ENCODE measurements at regions not wholly inside any gene's neighbourhood (a gene's known extent, or its start where the extent isn't known, plus 50 kb on each side); places are given as distances from the start of the nearest gene placed in this dataset.
A peak's percentile ranks its signal among the peaks of the same experiment; 100 is the strongest.

DNA sequence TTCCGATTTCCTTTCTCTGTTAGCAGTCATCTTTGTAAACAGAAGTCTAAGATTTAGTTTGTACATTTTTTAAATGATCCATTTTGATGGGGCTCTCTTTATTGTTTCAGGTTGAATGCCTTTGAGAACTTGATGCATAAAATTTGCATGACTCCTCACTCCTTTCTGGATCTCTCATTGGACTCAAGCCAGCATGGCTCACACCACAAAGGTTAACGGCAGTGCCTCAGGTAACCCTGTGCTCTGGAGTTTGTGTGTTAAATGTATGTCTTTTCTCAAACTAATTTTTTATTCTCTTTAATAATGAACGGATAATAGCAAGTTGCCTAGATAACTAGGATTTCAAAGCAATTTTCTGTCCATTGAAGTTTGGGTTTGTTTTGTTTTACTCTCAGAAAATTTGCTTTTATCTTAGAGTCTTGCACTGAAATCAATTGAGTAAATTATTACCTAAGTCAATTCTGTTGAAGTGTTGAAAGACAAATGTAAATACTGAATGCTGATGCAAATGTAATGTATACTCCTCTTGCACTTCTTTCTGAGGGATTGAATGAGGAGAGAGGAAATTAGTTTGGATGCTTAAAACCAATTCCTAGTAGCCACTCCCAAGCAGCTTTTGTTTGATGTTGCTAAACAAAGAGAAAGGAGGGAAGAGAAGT, 164.6 kb upstream of the DMRT1 start:
- WGBS: 33% methylated on average over 3 of the region's 3 CpGs
- intact Hi-C loops (cut with DNase I): no loop called here
- H3K27me3 ChIP-seq (replicated peaks; ENCODE audit: insufficient read depth): no peaks in the 10 kb centered on the region
- no peak for DNase-seq (ENCODE audit: low spot score)
- TF ChIP-seq POLR2AphosphoS5 (IDR thresholded peaks at IDR 0.05) (no peak), POLR2A (IDR thresholded peaks at IDR 0.05) (no peak)
- TF ChIP-seq, protein P1, sequence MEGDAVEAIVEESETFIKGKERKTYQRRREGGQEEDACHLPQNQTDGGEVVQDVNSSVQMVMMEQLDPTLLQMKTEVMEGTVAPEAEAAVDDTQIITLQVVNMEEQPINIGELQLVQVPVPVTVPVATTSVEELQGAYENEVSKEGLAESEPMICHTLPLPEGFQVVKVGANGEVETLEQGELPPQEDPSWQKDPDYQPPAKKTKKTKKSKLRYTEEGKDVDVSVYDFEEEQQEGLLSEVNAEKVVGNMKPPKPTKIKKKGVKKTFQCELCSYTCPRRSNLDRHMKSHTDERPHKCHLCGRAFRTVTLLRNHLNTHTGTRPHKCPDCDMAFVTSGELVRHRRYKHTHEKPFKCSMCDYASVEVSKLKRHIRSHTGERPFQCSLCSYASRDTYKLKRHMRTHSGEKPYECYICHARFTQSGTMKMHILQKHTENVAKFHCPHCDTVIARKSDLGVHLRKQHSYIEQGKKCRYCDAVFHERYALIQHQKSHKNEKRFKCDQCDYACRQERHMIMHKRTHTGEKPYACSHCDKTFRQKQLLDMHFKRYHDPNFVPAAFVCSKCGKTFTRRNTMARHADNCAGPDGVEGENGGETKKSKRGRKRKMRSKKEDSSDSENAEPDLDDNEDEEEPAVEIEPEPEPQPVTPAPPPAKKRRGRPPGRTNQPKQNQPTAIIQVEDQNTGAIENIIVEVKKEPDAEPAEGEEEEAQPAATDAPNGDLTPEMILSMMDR (IDR thresholded peaks at IDR 0.05): no peak
- peak overlapping the region; percentile 5 to 11 for H3K4me3 ChIP-seq
- no peaks in the 10 kb centered on the region for H3K9me3 ChIP-seq
- H3K36me3 ChIP-seq: no peaks in the 10 kb centered on the region
- H3K4me1 ChIP-seq (replicated peaks): no peaks in the 10 kb centered on the region
- peak overlapping the region; percentile 69 to 74 for H3K27ac ChIP-seq

DNA sequence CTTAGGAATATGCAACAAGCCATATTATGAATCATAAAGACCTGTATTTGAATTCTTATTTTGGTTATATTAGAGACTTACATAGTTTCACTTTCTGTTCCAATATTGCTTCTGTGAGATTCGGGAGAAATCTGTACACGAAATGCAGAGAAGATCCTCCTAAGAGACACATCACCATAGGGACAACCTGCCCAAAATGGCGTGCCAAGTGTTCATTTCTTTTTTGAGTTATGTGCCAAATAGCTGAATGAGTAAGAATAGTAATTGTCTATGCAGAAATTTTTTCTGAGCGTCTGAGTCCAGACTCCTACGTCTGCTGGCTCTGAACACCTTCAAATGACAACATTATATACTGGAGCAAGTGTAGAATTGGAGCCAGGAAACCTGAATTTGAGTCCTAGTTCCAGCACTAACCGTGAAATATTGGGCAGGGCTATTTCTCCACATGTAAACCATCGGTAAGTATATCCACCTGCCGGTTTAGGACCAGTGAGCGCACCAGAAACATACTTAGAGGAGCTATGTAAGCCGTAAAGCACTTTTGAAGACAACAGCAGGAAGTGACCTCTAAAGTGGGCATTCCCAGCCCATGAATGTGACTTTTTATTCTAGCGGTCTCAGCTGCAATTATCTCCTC, 163.9 kb upstream of the DMRT1 start:
- Histone ChIP-seq H3K9me3 (no peaks in the 10 kb centered on the region), H3K4me1 (replicated peaks) (no peaks in the 10 kb centered on the region), H3K4me3 (peak overlapping the region; percentile 5 to 11), H3K27ac (peak overlapping the region; percentile 69 to 74), H3K36me3 (no peaks in the 10 kb centered on the region), H3K27me3 (replicated peaks; ENCODE audit: insufficient read depth) (no peaks in the 10 kb centered on the region)
- intact Hi-C loops (cut with DNase I): no loop called here
- 25% methylated on average over 11 of the region's 11 CpGs for WGBS
- DNase-seq (ENCODE audit: low spot score): no peak
- TF ChIP-seq POLR2AphosphoS5 (IDR thresholded peaks at IDR 0.05): no peak
- TF ChIP-seq POLR2A (IDR thresholded peaks at IDR 0.05): no peak
- TF ChIP-seq, protein P1 (IDR thresholded peaks at IDR 0.05): no peak

DNA sequence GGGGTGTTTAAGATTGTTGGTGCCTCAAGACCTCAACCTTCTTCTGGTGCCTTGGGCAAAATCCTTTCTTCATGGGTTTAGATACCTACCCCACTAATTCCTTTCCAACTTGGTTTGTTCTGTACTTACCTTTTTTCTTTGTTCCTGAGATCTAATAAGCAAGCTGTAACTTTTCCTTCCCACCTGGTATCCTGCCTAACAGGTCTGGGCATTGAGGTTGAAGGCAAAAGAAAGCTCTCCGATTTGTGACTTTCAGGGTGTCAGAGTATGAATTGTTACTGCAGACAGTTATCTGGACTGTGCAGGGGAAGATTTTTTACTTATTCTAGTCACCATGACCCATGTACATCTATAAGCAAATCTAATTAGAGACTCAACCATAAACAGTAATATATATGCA, 162.6 kb upstream of the DMRT1 start:
- H3K27ac ChIP-seq: peak overlapping the region in 1 of 2 donors; percentile 74
- peaks cover 9% of the 10 kb centered on the region for H3K4me1 ChIP-seq (replicated peaks)
- H3K27me3 ChIP-seq (replicated peaks; ENCODE audit: insufficient read depth): no peaks in the 10 kb centered on the region
- TF ChIP-seq, protein P1 (IDR thresholded peaks at IDR 0.05): no peak
- TF ChIP-seq POLR2A (IDR thresholded peaks at IDR 0.05) (no peak), POLR2AphosphoS5 (IDR thresholded peaks at IDR 0.05) (no peak)
- no peaks in the 10 kb centered on the region for H3K36me3 ChIP-seq
- DNase-seq (ENCODE audit: low spot score): no peak
- intact Hi-C loops (cut with DNase I): no loop called here
- H3K4me3 ChIP-seq: no peak overlapping the region
- WGBS: 54% methylated on average over 1 of the region's 1 CpG
- H3K9me3 ChIP-seq: no peaks in the 10 kb centered on the region

DNA sequence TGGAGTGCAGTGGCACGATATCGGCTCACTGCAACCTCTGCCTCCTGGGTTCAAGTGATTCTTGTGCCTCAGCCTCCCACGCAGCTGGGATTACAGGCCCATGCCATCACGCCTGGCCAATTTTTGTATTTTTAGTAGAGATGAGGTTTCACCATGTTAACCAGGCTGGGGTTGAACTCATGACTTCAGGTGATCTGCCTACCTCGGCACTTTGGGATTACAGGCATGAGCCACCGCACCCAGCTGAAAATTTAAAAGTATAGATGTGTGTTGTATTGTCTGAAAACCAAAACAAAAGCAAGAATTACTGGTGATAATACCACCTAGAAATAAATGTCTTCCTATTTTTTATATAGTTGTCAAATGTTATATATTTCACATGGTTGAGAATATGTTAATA, 162.0 kb upstream of the DMRT1 start:
- no peak for TF ChIP-seq POLR2AphosphoS5 (IDR thresholded peaks at IDR 0.05)
- no peak for TF ChIP-seq POLR2A (IDR thresholded peaks at IDR 0.05)
- TF ChIP-seq, protein P1 (IDR thresholded peaks at IDR 0.05): no peak
- Histone ChIP-seq H3K9me3 (no peaks in the 10 kb centered on the region), H3K27ac (no peak overlapping the region), H3K27me3 (replicated peaks; ENCODE audit: insufficient read depth) (no peaks in the 10 kb centered on the region), H3K4me1 (replicated peaks) (peaks cover 9% of the 10 kb centered on the region), H3K36me3 (no peaks in the 10 kb centered on the region), H3K4me3 (no peak overlapping the region)
- intact Hi-C loops (cut with DNase I): no loop called here
- 96% methylated on average over 6 of the region's 6 CpGs for WGBS
- no peak for DNase-seq (ENCODE audit: low spot score)

DNA sequence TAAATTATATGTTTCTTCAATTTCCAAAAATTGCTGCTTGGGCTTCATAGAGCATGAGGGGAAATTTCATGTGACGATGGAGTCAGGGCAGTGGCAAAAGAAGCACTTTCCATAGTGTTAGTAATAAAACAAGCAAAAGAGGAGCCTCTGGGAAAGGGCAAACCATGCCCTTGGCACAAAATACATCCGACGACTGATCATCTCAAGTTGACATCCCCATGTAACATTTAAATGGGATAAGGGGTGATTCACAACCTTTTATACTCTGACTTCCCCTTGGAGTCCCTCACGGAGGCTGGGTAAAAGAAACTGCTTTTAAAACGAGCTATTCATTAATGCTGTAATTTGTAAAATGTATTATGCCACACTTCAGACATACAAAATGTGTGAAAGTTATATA, 161.4 kb upstream of the DMRT1 start:
- TF ChIP-seq, protein P1 (IDR thresholded peaks at IDR 0.05): no peak
- TF ChIP-seq POLR2AphosphoS5 (IDR thresholded peaks at IDR 0.05) (no peak), POLR2A (IDR thresholded peaks at IDR 0.05) (no peak)
- Histone ChIP-seq H3K9me3 (no peaks in the 10 kb centered on the region), H3K27me3 (replicated peaks; ENCODE audit: insufficient read depth) (no peaks in the 10 kb centered on the region), H3K4me3 (no peak overlapping the region), H3K27ac (no peak overlapping the region), H3K4me1 (replicated peaks) (peaks cover 9% of the 10 kb centered on the region), H3K36me3 (no peaks in the 10 kb centered on the region)
- no peak for DNase-seq (ENCODE audit: low spot score)
- intact Hi-C loops (cut with DNase I): loop anchor here (5.0 kb wide), 1 partner anchor 53 kb away; no protein-coding TSS in a partner anchor
- WGBS: 67% methylated on average over 5 of the region's 5 CpGs

All from prostate gland (tissue), 2 donors.